GM19372 (cell line): ENCODE measurements at regions not wholly inside any gene's neighbourhood (a gene's known extent, or its start where the extent isn't known, plus 50 kb on each side); places are given as distances from the start of the nearest gene placed in this dataset.
"Not testable (repeated sequence)": the region's sequence is repeated elsewhere in the genome, so short reads cannot be mapped to it uniquely, and the experiment has no call there.

Experiments
- ATAC-seq: cut with Tn5 transposase; IDR thresholded peaks from one replicate; pipeline ENCODE4 v1.9.1; 2021; ENCODE audit warnings: mild to moderate bottlenecking, low read depth, moderate library complexity; ENCODE audit not compliant: unreplicated experiment

DNA sequence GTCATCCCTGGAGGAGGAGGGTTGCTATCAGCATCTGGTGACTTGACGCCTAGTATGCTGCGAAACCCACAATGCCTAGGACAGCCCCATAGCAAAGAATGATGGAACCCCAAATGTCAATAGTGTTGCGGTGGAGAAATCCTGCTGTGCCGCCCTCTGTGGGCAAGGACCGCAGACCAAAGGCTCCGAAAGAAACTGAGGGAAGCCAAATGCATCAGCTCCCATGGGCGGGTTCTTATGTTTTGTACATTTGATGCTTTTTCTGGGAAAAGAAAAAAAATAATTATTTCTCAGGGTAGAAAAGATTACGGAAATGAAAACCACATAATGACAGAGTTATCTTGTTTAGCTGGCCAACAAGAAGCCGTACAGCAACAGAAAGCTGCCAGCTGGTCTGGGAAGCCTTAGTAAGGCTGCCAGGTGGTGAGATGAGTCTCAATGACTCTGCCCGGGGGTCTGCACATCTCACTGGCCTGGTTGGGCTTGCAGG lies 95.0 kb upstream of the TBL1X start:
- no peak for ATAC-seq

DNA sequence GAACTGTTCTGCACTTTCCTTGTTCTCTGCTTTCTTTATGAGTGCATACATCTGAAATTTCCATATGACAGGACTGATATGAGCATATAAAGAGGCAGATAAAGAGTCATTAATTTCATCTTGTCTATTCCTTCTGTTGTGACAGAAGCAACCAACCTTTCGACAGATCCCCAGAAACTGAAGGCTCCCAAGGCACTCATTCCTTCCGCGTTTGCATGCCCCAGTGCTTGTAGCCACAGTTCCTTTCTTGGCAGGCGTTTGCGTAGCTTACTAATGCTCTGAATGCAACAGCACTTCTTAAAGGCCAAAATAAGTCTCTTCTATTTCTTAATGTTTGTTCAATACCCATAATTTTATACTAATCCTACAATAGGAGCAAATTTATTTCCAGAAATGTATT lies 94.0 kb upstream of the TBL1X start:
- ATAC-seq: no peak

DNA sequence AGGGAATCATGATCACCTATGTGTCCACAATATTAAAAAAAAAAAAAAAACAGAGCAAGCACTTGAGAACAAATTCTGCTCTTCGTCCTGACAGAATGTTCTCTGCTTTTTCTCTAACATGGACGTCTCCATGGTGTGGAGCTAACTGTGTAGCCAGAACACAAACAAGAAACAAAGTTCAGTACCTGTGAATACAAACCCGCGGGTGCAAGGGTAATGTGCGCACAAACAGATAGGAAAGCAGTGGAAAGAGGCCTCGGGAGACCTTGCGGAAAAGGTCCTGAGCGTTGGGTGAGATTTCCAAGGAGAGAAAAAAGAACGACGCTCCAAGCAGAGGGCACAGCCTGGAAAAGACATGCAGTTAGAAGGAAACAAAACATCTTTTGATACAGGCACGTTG lies 92.0 kb upstream of the TBL1X start:
- no peak for ATAC-seq

DNA sequence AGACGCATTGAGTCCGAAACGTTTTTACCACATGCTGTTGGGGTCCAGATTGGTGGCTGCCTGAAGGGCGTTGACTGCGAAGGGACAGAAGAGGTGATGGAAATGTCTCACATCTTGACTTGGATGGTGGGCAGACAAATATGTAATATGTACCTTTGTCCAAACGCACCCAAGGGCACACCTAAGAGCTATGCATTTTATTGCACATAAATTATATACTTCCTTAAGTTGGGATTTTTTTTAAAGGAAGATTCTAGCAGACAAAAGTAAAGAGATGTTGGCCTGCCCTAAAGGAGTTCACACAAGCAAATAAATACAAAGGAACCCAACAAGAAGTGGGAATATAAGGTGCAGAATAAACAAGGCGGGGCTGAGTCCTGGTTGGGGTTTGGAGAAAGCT lies 91.1 kb upstream of the TBL1X start:
- ATAC-seq: no peak

DNA sequence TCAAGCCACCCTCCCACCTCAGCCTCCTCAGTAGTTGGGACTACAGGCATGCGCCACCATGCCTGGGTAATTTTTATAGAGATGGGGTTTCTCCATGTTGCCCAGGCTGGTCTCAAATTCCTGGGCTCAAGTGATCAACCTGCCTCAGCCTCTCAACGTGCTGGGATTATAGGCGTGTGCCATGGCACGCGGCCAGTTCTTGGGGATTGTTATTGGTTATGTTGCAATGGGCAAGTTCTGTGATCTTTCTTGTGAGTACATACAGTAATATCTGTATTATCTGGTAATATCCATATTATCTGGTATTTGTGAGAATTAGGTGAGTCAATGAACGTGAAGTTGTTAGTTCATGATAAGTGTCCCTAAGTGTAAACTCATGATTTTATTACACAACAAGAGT lies 90.3 kb upstream of the TBL1X start:
- no peak for ATAC-seq

DNA sequence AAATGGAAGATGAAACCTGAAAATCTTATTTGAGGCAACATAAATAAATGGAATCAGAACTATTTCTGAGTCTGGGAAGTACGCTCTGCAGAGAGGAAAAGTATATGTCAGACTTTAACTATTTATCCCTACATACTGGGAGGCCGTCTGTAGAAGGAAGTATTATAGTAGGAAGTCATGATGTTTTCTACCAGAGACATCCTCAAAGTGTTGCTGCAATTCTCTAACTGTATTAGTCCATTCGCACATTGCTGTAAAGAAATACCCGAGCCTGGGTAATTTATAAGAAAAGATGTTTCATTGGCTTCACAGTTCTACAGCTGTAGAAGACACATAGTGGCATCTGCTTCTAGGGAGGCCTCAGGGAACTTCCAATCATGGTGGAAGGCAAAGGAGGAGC lies 88.7 kb upstream of the TBL1X start:
- ATAC-seq: no peak

DNA sequence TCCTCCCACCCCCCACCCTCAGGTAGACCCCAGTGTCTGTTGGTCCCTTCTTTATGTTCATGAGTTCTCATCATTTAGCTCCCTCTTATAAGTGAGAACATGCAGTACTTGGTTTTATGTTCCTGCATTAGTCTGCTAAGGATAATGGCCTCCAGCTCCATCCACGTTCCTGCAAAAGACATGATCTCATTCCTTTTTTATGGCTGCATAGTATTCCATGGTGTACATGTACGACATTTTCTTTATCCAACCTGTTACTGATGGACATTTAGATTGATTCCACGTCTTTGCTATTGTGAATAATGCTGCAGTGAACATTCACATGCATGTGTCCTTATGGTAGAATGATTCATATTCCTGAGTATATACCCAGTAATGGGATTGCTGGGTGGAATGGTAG lies 87.6 kb upstream of the TBL1X start:
- ATAC-seq: not testable (repeated sequence)

DNA sequence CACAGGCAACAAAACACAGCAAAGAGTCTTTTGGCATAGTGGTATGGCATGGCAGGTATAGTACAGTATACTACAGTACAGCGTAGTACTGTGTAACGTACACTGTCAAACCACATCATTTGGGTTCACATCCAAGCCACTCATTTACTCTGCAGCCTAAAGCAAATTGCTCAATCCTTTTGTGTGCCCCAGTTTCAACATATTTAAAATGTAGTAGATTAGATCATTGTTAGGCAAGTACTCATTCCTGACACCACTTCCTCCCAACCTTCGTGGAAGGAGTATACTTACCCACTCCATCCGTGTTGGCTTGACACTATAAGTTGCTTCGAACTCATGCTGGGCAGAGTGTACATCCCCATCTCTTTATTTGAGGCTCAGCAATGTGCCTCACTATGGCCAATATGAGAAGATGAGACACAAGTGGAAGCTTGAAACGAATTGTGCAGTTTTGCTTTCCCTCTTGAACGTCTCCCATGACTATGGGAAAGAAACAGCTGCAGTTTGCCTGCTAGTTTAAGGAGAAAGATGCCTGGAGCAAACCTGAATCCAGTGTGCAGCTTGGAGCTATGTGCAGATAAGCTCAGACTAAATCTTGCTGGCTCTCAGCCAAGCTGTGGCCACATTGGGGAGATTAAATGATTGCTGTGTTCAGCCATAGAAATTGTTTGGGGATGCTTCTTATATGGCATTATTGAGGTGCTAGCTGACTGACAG lies 85.7 kb upstream of the TBL1X start:
- ATAC-seq: no peak

DNA sequence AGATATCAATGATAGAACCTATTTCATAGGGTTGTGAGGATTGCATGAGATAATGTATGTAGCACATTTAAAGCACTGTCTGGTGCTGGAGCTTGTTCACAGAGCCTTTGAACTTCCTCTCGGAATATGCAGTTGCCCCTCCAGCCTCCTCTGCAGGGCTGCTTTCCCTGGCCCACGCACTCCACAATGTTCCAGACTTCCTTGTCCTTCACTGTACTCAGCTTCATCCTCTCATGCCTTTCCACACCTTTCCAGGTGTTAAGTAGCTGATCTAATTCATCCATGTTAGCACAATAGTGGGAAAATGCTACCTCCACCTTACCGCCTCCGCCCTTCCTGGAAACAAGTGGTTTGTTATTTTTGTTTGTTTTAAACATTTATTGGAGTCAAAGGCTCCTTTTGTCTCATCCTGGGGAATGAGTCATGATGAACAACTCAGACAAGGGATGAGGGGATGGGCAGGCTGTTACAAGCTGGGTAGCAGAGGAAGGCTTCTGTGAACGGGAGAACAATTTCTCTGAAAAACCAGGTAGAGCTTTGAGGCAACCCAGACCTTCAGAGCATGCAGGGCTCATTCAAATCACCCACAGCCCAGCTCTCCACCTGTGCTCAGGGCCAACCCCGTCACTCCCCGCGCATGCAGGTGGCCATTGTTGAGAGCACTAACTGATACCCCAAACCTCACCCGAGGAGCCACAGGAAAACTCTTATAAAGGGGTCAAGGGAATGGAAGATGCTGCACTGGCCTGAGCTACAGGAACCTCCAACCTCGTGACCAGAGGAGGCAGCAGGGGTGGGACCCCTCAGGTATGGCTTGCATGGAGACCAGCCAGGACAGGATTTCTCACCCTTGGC lies 84.9 kb upstream of the TBL1X start:
- ATAC-seq: no peak

DNA sequence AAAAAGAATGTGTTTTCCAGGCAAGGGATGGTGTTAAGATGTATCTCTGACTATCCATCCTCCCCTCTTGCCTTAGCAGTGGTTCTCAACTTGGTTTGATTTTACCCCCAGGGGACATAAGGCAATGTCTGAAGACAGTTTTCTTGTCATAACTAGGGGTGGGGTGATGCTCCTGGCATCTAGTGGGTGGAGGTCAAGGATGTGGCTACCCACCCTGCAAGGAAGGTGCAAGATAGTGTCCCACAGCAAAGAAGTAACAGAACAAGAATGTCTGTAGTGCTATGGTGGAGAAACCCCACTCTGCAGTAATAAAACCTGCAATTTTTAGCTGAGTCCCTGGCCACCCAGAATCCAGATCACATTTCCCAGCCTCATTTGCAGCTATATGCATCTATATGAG lies 81.2 kb upstream of the TBL1X start:
- ATAC-seq: no peak

DNA sequence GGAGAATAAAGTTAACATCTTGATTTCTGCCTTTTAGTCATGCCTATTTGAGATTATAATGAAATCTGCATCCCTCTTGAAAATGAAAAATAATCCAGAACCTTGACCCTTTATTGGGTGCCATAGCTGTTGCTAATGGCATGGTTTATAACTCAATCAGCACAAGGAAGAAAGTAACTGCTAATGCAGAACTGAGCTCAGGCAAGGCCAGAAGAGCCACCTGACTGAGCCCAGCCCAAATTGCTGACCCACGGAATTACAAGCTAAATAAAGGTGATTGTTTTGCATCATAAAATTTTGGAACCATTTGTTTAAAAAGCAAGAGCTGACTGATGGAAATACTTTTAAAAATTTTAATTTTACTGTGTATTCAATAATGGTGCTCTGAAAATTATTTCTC lies 76.4 kb upstream of the TBL1X start:
- ATAC-seq: no peak

DNA sequence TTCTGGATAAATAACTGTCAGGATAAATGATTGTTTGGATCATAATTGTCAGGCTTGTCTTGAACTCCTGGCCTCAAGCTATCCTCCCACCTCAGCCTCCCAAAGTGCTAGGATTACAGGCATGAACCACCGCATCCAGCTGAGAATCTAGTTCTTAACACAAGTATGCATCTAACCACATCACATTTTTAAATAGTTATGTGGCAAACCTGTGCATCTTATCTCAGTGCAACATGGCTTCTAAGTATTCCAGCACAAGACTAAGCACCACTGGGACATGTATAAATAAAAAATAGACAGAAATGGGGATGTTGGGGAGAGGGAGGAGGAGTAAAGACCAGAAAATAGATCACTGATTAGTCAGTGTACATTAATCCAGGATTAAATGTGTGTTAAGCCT lies 74.7 kb upstream of the TBL1X start:
- no peak for ATAC-seq

DNA sequence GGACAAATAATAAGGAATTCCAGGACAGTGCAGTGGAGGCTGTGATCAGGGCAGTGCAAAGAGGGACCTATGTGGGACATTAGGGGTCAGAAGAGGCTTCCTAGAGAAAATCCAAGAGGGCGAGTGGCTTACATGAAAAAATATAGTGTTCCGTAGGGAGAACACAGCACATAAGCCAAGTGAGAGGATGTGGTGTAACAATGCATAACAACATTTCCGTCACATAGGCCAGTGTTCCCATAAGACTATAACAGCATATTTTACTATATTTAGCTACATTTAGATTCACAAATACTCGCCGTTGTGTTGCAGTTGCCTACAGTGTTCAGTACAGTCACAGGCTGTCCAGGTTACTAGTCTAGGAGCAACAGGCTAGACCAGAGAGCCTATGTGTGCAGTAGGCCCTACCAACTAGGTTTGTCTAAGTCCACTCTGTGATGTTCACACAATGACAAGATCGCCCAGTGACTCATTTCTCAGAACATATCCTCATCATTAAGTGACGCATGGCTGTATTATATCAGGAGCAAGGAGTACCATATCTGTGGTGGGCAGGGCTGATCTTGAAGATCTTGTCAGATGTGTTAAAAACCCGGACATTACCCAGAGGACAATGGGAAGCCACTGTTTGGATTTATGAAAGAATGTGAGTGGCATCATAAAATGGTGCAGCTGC lies 74.0 kb upstream of the TBL1X start:
- ATAC-seq: no peak

DNA sequence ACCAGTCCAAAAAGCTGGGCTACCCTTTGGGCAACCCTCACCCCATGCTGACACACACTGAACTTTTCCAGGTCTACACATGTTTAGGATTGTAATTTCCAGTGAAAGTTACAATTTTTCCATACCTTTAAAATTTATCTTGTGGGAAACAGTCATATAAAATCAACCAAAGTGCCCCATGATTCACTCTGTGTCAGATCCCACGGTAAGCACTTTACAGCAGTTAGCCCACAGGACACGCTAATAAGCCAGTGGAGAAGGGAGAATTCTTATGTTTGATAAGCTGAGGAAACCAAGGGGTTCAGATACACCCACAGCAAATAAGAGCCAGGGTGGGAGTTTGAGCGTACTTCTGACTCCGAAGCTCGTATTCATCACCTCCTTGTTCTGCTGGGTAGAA lies 72.4 kb upstream of the TBL1X start:
- ATAC-seq: no peak

DNA sequence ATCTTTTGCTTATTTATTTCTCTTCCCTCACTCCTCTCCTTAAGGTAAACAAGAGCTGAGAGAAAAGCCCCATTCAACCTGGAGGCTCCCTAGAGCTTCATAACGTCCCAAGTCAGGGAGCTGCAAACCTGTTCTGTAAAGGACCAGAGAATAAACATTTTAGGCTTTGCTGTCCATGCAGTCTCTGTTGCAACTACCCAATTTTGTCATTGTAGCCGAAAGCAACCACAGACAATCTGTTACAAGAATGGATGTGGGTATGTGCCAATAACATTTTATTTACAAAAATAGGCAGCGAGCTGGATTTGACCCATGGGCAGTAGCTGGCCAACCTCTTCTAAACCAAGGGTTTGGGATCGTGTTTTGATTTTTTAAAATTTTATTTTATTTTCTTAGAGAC lies 71.3 kb upstream of the TBL1X start:
- no peak for ATAC-seq

DNA sequence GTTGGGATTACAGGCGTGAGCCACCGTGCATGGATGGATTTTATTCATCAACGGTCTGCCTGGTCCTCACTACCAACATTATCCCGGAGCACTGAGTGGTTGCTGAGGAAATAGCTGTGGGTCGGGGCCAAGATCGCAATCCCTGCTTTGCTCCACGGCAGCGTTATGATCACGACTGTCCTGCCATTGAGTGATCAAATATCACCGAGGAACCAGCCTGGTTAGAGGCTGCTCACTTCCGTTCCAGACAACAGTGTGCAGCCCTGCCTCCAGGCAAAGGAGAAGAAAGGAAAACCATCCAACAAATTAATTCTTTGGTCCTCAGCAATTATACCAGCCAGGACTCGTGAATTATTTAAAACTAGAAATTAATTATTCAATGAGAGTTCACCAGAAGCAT lies 70.6 kb upstream of the TBL1X start:
- ATAC-seq: no peak

DNA sequence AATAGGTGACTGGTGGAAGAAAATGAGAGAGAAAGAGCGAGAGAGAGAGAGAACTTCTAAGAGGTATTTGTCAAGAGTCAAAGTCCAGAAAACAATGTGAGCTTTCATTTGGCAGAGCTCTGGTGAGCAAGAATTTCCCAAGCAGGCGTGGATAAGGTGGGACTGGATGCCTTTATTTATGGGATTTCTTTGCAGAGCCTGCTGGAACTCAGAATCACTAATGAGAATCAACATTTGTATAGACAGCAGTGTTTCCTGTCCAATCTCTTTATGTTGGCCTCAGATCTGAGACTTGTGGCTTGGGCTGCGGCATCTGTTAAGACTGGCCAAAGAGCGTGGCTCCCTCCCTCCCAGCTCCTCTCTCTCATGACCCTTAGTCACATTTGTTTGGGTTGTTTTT lies 67.9 kb upstream of the TBL1X start:
- no peak for ATAC-seq

DNA sequence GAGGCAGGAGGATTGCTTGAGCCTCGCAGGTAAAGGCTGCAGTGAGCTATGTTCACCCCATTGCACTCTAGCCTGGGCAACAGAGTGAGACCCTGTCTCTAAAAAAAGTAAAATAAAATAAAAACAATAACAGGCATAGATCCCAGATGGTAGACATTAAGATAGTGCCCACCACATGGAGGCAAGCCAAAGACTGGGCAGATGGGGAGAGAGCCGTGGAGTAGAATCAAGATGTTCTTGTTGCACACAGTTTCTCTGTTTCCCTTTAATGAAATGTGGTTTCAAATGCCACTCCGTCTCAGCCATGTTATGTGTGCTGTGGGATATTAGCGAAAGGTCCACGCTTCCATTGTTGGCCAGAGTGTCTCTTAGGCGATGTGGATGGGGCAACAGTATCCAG lies 63.8 kb upstream of the TBL1X start:
- no peak for ATAC-seq

DNA sequence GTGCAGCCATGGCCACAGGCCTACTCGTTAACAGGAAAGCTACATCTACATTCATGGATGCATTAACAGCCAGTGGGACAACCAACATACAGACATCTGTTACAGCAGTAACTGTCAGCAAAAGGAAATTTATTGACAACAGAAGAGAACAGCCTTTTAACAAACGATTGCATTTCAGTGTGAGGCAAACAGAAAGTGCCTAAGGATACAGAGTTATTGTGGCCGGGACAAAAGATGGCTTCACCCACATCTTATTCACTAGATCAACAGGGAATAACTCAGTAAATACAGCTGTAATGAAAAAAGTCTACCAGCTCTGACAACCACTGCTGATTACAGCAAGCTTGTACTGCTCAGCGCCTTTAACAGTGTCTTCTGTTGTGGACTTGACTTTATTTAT lies 61.5 kb upstream of the TBL1X start:
- no peak for ATAC-seq

DNA sequence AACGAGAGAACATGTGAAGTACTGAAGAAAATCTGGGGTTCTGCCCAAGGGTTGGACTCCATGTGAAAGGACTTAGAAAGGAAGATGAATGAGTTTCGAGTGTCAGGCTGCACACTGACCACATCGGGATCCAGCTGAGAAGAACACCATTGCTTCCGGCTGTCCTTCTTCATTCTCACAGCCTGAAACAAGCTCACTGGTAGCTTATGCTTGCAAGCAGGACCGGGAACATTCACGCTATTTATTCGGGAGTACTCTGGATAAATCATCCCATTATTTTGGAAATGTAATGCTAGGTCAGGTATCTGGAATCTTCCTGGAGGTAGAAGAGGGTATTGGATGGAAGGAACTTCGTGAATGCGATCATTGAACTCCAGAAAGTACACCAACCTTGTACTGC lies 59.2 kb upstream of the TBL1X start:
- ATAC-seq: not testable (repeated sequence)

DNA sequence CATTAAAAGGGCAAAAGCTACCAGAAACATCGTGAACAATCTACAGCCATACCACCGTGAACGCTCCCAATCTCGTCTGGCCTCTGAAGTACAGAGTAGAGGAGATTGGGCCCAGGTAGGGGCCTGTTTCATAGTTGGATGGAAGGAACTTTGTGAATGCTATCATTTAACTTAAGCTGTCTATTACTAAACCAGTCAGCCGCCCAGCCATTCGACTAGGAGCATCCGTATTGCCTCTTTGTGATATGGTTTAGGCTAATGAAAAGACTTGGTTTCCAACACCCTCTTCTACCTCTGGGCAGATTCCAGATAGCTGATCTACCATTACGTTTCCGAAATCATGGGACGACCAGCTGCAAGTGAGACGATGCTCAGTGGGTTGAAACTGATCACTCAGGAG lies 54.0 kb upstream of the TBL1X start:
- ATAC-seq: not testable (repeated sequence)
